Mesenchymal stem cell (in vitro differentiated cells and primary cell): ENCODE measurements at regions not wholly inside any gene's neighbourhood (a gene's known extent, or its start where the extent isn't known, plus 50 kb on each side); places are given as distances from the start of the nearest gene placed in this dataset.

ENCODE experiments used
- DNase-seq: peaks from one replicate; pipeline ENCODE4 v3.0.0-alpha.2; 2013
- H2AFZ ChIP-seq: one replicate; pipeline ENCODE4 v1.6.1; 2013; ENCODE audit warnings: low read depth, mild to moderate bottlenecking, control low read depth, inconsistent platforms, low read length, moderate library complexity
- H2AK5ac ChIP-seq: 2 replicates; pipeline ENCODE4 v1.6.1; 2013; ENCODE audit warnings: low read length, moderate library complexity, mild to moderate bottlenecking, inconsistent platforms; ENCODE audit not compliant: severe bottlenecking
- H2BK120ac ChIP-seq: one replicate; pipeline ENCODE4 v1.6.1; 2013; ENCODE audit warnings: low read depth, mild to moderate bottlenecking, inconsistent platforms, low read length, moderate library complexity
- H2BK12ac ChIP-seq, 2 experiments: one replicate each; pipeline ENCODE4 v1.6.1; 2013; ENCODE audit warnings: inconsistent platforms in 2 of 2, low read length in 2 of 2, mild to moderate bottlenecking in 2 of 2, moderate library complexity in 2 of 2, control low read depth in 1 of 2
- H2BK15ac ChIP-seq: one replicate; pipeline ENCODE4 v1.6.1; 2013; ENCODE audit warnings: mild to moderate bottlenecking, low read depth, inconsistent platforms; ENCODE audit not compliant: poor library complexity, severe bottlenecking
- H2BK5ac ChIP-seq: 2 replicates; pipeline ENCODE4 v1.6.1; 2013; ENCODE audit warnings: low read depth, mild to moderate bottlenecking, low read length, control low read depth, inconsistent platforms; ENCODE audit not compliant: poor library complexity, severe bottlenecking
- H3K14ac ChIP-seq, 2 experiments: one replicate each; pipeline ENCODE4 v1.6.1; 2013; ENCODE audit warnings: inconsistent platforms in 2 of 2, low read length in 2 of 2, control low read depth in 1 of 2, mild to moderate bottlenecking in 1 of 2, moderate library complexity in 1 of 2
- H3K18ac ChIP-seq, 2 experiments: one replicate each; pipeline ENCODE4 v1.6.1; 2013; ENCODE audit warnings: inconsistent platforms in 2 of 2, low read length in 2 of 2, control low read depth in 1 of 2, low read depth in 1 of 2, mild to moderate bottlenecking in 1 of 2
- H3K23ac ChIP-seq, 2 experiments: one replicate each; pipeline ENCODE4 v1.6.1; 2013; ENCODE audit warnings: inconsistent platforms in 2 of 2, low read length in 2 of 2, mild to moderate bottlenecking in 2 of 2, moderate library complexity in 2 of 2, control low read depth in 1 of 2
- H3K27ac ChIP-seq: 2 replicates; pipeline ENCODE4 v1.5.1; 2013; ENCODE audit warnings: mild to moderate bottlenecking, moderate library complexity, low read length, control low read depth, inconsistent platforms; ENCODE audit not compliant: poor library complexity, severe bottlenecking
- H3K27me3 ChIP-seq, 2 experiments: 2 replicates each; pipeline versions ENCODE4 v1.6.1 to v1.7.0; 2013; ENCODE audit warnings: low read length in 2 of 2, mild to moderate bottlenecking in 2 of 2, moderate library complexity in 2 of 2, control low read depth in 1 of 2, inconsistent platforms in 1 of 2; ENCODE audit not compliant: control insufficient read depth in 1 of 2, insufficient read depth in 1 of 2
- H3K36me3 ChIP-seq, 2 experiments: 2 replicates each; pipeline versions ENCODE4 v1.6.1 to v1.7.0; 2013; ENCODE audit warnings: low read length in 2 of 2, control low read depth in 1 of 2, inconsistent platforms in 1 of 2, low read depth in 1 of 2, mild to moderate bottlenecking in 1 of 2; ENCODE audit not compliant: insufficient read depth in 2 of 2, control insufficient read depth in 1 of 2
- H3K4ac ChIP-seq, 2 experiments: one replicate each; pipeline ENCODE4 v1.6.1; 2013; ENCODE audit warnings: inconsistent platforms in 2 of 2, low read length in 2 of 2, mild to moderate bottlenecking in 2 of 2, moderate library complexity in 2 of 2, control low read depth in 1 of 2, low read depth in 1 of 2
- H3K4me1 ChIP-seq: 2 replicates; pipeline ENCODE4 v1.6.1; 2013; ENCODE audit warnings: low read depth, low read length, control low read depth; ENCODE audit not compliant: control insufficient read depth, insufficient read depth
- H3K4me2 ChIP-seq: 2 replicates; pipeline ENCODE4 v1.6.1; 2013; ENCODE audit warnings: low read length, mild to moderate bottlenecking, inconsistent platforms; ENCODE audit not compliant: poor library complexity, severe bottlenecking
- H3K4me3 ChIP-seq, 2 experiments: 2 replicates each; pipeline versions ENCODE4 v1.5.1 to v1.7.0; 2013; ENCODE audit warnings: low read length in 2 of 2, mild to moderate bottlenecking in 2 of 2, control low read depth in 1 of 2, low read depth in 1 of 2; ENCODE audit not compliant: insufficient read depth in 1 of 2
- H3K79me1 ChIP-seq: replicated peaks from 2 replicates; pipeline ENCODE4 v1.6.1; 2013; ENCODE audit warnings: mild to moderate bottlenecking, control low read depth, low read length, inconsistent platforms; ENCODE audit not compliant: poor library complexity, severe bottlenecking
- H3K9ac ChIP-seq: 2 replicates; pipeline ENCODE4 v1.7.0; 2013; ENCODE audit warnings: mild to moderate bottlenecking, low read length, moderate library complexity
- H3K9me3 ChIP-seq: 2 replicates; pipeline ENCODE4 v1.7.0; 2013; ENCODE audit warnings: mild to moderate bottlenecking, low read length; ENCODE audit not compliant: control insufficient read depth
- H4K8ac ChIP-seq: one replicate; pipeline ENCODE4 v1.6.1; 2013; ENCODE audit warnings: inconsistent platforms, mild to moderate bottlenecking, low read length, moderate library complexity
- H4K91ac ChIP-seq: one replicate; pipeline ENCODE4 v1.6.1; 2013; ENCODE audit warnings: mild to moderate bottlenecking, low read length, inconsistent platforms
- WGBS: methylation state at CpG from one replicate; pipeline ENCODE4 v1.1.7; 2013; ENCODE audit warnings: mixed read lengths; 5-methylcytosine and 5-hydroxymethylcytosine counted together

DNA sequence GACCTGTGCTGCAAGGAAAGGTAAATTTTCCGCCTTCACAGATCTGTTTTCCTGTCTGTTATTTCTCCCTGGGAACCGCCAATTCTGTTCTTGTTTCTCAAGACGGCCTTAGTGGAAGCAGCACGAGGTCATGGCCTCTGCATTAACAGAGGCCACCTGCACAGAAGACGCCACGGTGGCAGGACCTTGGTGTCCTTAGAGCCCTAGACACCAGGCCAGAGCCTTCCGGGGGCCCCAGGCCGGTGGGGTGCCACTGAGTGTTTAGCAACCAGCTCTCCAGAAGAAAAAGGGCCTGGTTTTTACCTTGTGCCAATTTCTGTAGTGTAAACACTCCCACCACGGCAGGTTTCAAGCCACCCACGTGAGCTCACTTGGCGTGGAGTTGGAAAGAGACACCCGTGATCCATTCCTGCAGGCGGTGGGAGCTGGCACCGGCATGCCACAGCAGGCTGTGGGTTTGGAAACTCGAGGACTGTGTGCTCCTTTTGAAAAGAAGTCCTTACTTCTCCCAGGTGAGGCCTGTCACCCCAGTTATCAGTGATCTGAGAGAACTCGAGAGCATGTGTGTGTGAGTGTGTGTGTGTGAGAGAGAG, 103.9 kb upstream of the HDAC4 start:
- no peak for DNase-seq
- Histone ChIP-seq H2BK5ac (no peak overlapping the region), H3K4me2 (no peak overlapping the region), H2BK120ac (no peak overlapping the region), H3K9me3 (no peaks in the 10 kb centered on the region), H3K36me3 (no peaks in the 10 kb centered on the region), H2BK15ac (no peak overlapping the region), H3K27ac (no peak overlapping the region), H3K9ac (no peak overlapping the region), H3K18ac (no peak overlapping the region), H3K4me3 (no peak overlapping the region), H4K8ac (no peak overlapping the region), H3K4me1 (no peaks in the 10 kb centered on the region), H3K4ac (no peak overlapping the region), H2AK5ac (no peak overlapping the region), H3K27me3 (peaks cover 0 to 59% of the 10 kb centered on the region in 2 experiments), H3K79me1 (no peaks in the 10 kb centered on the region), H2BK12ac (no peak overlapping the region), H2AFZ (no peak overlapping the region), H3K23ac (no peak overlapping the region), H4K91ac (no peak overlapping the region), H3K14ac (no peak overlapping the region)
- 76% methylated on average over 16 of the region's 16 CpGs for WGBS

DNA sequence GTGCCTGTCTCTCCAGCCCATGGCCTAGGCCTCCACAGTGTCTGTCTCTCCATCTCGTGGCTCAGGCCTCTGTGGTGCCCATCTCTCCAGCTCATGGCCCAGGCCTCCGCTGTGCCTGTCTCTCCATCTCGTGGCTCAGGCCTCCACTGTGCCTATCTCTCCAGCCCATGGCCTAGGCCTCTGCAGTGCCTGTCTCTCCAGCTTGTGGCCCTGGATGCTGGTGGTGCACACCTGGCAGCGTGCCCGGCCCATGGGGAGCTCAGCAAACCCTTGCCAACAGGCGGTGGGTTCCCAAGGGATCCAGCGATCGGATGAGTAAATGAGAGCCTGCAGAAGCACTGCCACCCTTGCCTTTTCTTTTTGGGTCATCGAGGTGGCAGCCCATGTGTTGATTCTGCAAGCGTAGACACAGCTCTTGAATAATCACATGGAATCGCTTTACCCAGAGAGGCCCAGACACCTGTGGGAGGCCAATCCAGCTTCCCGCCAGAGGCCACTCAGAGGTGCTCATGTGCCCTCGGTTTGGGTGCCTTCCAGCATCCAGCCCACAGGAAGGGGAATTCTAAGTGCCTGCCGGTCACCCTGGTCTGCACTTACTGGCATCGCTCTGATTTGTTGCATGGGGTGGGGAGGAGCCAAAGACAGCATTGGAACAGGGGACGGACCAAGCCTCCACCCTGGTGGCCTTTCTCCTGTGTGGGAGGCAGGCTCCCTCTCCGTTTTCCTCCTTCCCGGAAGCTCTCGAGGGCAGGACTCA, 101.8 kb upstream of the HDAC4 start:
- Histone ChIP-seq H2BK12ac (no peak overlapping the region), H3K23ac (no peak overlapping the region), H3K27me3 (peaks cover 0 to 50% of the 10 kb centered on the region in 2 experiments), H2AFZ (no peak overlapping the region), H3K27ac (no peak overlapping the region), H2BK120ac (no peak overlapping the region), H3K4ac (no peak overlapping the region), H3K4me3 (no peak overlapping the region), H3K9ac (no peak overlapping the region), H4K91ac (peak overlapping the region; percentile 1), H4K8ac (no peak overlapping the region), H3K4me2 (no peak overlapping the region), H3K4me1 (no peaks in the 10 kb centered on the region), H3K36me3 (no peaks in the 10 kb centered on the region), H3K9me3 (no peaks in the 10 kb centered on the region), H3K79me1 (no peaks in the 10 kb centered on the region), H2BK15ac (no peak overlapping the region), H3K18ac (no peak overlapping the region), H2BK5ac (no peak overlapping the region), H2AK5ac (no peak overlapping the region), H3K14ac (no peak overlapping the region)
- WGBS, result 66% methylated on average over 18 of the region's 19 CpGs
- no peak for DNase-seq

DNA sequence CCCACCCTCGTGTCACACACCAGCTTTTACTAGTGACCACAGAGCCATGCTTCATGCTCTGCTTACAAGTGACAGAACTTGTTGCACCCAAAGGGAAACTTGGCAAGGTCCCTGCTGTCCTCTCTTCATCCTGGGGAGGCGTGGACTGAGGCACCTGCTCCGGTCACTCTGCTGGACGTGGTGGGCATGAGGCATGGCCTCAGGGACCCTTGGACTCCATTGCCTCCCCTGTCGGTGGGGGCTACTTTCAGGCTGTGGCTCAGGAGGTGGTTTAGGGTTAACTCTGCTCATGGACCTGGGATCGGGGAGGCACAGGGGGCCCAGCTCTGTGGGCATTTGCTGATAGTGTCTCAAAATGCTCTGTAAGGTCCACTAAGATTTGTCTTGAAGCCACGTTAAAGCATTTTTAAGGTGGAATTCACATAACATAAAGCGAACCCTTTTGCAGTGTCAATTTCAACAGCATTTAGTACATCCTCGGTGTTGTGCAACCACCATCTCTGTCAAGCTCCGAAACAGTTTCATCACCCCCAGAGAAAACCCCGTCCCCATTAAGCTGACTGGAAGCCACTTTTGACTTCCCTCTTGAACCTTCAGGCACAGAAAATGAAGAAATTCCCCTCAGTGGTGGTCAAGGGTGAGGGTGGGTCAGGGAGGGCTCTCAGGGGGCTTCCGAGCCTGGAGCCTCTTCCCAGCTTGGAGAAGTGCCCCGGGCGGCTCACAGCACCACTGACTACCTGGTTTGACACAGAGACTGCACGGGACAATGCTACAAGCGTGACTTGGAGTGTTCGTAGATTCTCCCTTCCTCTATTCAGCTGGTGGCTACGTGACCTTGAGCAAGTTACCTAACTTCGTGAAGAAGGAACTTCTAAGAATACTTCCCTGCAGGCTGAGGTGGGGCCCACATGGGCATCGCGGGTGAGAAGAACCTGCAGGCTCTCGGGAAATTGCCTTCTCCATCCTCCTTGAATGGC, 100.0 kb upstream of the HDAC4 start:
- no peak overlapping the region for H2BK120ac ChIP-seq
- no peak overlapping the region for H2AFZ ChIP-seq
- H2BK15ac ChIP-seq, result no peak overlapping the region
- H3K4me2 ChIP-seq, result no peak overlapping the region
- no peaks in the 10 kb centered on the region for H3K4me1 ChIP-seq
- no peak overlapping the region for H3K4me3 ChIP-seq
- H3K23ac ChIP-seq, result no peak overlapping the region
- WGBS, result 75% methylated on average over 22 of the region's 22 CpGs
- H3K4ac ChIP-seq, result no peak overlapping the region
- H4K91ac ChIP-seq, result no peak overlapping the region
- H2BK12ac ChIP-seq, result no peak overlapping the region
- no peak overlapping the region for H3K9ac ChIP-seq
- H2AK5ac ChIP-seq, result no peak overlapping the region
- H2BK5ac ChIP-seq, result no peak overlapping the region
- peaks cover 0 to 67% of the 10 kb centered on the region in 2 experiments for H3K27me3 ChIP-seq
- no peaks in the 10 kb centered on the region for H3K36me3 ChIP-seq
- peaks cover 3% of the 10 kb centered on the region for H3K9me3 ChIP-seq
- no peak for DNase-seq
- no peak overlapping the region for H3K14ac ChIP-seq
- no peak overlapping the region for H3K18ac ChIP-seq
- H4K8ac ChIP-seq, result no peak overlapping the region
- no peak overlapping the region for H3K27ac ChIP-seq
- no peaks in the 10 kb centered on the region for H3K79me1 ChIP-seq
